DMS153 treated with DMSO at 0.1 percent for 48 hours (cell line): ENCODE measurements at regions not wholly inside any gene's neighbourhood (a gene's known extent, or its start where the extent isn't known, plus 50 kb on each side); places are given as distances from the start of the nearest gene placed in this dataset.

ENCODE experiments used
- DNase-seq: peaks from one replicate; lab custom pipeline; 2025; ENCODE audit not compliant: unreplicated experiment; lab: John Stamatoyannopoulos, UW

DNA sequence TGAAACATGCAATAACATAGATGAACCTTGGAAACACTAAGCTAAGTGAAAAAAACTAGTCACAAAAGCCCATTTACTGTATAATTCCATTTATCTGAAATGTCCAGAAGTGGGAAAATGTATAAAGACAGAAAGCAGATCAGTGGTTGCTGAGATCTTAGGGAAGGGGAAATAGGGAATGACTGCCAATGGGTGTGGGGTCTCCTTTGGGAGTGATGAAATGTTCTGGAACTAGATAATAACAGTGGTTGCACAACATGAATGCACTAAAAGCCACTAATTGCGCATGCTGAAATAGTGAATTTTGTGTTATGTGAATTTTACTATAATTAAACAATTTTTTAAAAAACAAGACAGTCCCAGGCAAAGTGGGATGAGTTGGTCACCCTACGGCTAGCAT, 472.8 kb downstream of the CCDC171 start:
- no peak for DNase-seq

DNA sequence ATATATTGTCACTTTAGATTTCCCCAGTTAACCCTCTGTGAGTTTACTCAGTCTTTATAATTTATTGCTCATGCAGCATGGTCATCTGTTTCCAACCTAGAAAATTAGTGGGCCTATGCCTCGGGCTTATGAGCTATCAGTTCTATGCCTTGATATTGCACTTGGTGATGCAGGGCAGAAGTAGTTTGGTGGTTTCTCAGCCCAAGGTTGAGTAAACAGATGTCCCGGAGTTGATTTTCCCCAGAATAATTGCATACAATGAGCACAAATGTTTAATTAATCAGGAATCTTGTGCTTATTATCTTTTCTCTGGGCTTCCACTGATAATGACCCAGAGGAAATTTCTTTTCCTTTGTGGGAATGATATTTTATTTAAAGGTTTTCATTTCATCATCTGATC, 474.0 kb downstream of the CCDC171 start:
- DNase-seq: no peak

DNA sequence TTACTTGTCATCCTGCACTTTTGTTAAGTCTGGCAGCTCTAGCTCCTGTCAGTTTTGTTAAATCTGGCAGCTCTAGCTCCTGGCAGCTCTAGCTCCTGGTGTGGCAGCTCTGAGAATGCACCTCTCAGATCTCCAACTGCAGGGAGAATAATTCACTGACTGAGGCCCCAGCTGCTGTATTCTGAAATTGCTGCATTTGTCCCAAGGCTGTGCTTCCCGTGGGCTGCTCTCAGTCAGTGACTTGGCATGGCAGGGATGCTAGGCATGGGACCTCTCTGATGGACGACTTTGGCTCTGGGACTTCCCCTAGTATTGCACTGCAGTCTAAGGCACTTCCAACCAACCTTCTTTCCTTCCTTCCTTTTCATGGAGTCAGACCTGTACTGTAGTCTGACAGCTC, 475.7 kb downstream of the CCDC171 start:
- no peak for DNase-seq

DNA sequence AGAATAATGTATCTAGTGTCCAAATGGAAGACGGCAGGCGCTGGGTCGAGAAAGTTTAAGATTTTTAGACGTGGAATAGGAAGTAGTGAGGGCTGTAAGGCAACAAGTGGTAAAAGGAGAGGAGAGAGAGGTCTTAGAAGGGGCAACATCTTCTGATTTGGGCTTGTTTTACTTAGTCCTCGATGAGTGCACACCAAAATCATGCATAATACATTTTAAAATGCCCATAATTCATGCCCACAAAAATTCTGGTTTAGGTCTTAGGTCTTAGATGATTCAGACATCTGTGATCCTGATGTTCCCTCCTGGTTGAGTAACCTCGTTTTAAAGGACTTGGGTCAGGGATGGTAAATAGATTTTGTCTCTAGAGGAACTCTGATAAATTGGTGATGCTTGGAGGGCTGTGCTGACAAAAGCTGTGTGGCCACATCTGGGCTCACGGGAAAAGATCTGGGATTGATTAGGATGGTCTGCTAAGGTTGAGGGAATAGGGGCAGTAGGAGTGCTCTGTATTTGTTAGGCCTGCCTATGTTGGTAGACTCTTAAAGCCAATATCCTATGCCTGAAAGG, 476.3 kb downstream of the CCDC171 start:
- no peak for DNase-seq

DNA sequence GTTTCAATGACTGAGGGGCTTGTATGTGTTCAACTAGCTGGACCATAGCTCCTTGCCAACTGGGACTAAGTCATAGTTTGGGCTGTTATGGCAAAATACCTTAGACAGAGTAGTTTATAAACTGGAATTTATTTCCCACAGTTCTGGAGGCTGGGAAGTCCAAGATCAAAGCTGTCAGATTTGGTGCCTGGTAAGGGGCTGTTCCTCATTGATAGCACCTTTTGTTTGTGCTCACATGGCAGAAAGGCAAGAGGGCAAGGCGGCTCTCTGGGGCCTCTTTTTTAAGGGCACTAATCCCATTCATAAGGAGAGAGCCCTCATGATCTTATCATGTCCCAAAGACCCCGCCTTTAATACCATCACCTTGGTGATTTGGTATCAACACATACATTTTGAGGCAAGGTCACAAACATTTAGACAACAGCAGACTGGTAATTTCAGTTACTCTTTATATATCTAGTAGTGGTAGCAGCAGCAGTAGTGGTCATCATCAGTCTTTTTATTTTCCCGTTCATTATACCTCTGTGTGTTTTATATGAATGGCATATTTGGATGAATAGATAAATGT, 477.0 kb downstream of the CCDC171 start:
- DNase-seq: no peak

DNA sequence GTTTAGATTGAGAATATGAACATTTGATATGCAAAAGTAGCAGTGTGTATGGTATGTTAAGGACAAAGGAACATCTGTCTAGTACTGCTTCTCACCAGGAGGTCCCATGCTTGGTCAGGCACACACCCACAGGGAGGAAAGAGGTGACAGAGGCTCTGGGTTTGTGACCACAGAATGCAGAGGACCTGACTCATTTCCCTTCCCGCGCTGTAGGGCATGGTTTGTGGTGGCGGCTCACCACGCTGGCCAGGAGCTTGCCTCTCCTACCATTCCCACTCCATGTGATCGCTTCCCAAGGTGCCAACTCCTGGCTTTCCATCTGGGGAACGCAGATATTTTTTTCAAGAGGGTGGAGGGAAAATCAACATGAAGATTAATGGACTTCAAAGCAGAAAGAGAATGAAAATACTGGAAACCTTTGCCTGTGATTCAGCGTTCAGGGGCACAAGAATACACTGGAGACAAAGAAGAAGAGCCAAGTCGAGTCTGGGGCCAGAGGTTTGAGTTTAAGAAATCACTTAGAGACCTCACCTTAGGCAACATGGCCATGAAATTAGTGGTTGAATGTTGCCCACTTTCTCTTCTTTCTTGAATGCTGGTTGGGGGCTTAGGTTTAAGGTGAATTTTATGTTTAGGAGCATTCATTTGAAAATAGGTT, 477.8 kb downstream of the CCDC171 start:
- DNase-seq: no peak

DNA sequence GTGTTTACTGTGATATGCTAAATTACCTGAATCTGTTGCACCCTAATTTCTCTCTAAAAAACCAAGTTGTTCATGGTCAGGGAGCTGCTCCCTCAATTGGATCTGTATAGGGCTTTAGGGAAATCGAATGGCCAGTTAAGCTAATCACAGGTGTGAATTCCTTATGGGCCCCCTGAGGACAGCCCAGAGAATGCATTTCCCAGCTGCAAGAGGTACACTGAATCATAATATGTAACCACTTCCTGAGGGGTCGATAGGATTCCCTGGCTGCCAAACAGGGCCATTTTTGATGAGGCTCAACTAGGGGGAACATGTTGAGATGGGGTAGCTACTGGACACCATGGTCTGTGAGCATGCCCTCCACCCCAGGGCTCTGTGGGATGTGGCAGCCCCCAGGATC, 478.6 kb downstream of the CCDC171 start:
- no peak for DNase-seq

DNA sequence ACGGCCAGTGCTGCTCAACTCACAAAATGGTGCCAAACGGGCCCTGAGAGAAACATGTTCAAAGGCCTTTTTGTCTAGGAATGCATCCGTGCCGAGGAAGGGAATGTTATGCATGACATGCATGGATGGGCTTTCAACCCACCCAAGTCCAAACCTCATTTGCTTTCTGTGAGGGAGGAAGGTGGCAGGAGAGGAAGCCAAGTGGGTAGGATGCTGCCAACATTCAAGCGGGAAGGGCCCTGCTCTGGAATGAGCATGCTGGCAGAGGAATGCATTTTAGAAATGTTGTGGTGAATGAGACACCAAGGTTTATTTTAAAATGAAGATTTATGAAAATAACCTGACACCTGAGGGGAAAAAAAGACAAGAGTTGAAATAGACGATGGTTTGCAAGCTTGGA, 479.1 kb downstream of the CCDC171 start:
- no peak for DNase-seq

DNA sequence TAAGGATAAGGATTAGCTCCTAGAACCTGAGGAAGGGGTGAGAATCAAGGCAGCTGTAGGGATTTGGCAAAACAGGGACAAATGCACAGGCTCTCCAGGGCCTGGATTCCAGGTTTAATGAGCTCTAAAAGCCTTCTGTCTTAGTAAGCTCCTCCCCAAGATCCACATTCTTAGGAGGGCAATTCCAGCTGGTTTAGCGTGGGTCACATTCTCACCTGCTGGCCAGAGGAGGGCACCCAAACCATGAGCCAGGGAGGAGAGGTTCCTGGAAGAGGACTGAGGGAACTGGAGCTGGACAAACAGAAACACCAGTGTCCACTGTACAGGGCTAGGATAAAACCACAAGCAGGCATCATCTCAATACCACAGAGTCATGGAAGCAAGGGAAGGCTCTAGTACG, 480.0 kb downstream of the CCDC171 start:
- DNase-seq: no peak

DNA sequence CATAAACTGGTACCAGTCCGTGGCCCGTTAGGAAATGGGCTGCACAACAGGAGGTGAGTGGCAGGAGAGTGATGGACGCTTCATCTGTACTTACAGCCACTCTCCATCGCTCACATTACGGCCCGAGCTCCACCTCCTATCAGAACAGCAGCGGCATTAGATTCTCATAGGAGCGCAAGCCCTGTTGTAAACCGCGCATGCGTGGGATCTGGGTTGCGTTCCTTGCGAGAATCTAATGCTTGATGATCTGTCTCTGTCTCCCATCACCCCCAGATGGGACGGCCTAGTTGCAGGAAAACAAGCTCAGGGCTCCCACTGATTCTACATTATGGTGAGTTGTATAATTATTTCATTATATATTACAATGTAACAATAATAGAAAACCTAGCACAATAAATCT, 480.4 kb downstream of the CCDC171 start:
- no peak for DNase-seq

DNA sequence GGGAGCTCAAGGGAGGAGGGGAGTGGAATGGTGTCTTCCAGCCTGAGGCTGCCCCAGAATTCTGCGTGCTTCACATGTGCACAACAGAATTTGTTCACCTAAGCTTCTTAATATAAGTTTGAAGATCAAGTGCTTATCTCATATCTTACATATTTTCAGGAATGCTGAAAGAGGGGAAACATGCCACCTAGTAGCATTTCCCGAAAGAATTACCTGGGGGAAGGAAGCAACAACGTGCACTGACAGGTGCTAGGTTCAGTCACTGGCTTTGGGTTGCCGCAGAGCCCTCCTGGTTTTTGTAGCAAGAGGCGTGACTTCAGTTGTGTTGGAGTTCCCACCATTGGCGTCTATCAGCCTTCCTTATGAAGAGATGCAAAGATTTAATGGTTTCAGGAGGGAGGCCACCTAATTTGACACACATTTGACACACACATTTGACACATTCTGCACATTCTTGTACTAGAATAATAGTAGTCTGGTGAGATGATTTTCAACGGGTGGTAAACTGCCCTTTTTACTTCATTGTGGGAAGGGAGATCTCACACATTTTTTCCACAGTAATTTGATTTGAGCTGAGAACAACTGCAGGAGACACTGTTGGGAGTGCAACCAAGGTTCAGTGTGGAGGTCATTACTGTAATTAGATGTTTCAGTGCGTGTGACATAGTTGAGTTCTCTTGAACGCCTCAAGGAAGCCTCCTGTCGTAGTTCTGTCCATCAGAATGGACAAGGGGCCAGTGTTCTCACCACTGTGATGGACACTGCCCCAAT, 481.3 kb downstream of the CCDC171 start:
- no peak for DNase-seq

DNA sequence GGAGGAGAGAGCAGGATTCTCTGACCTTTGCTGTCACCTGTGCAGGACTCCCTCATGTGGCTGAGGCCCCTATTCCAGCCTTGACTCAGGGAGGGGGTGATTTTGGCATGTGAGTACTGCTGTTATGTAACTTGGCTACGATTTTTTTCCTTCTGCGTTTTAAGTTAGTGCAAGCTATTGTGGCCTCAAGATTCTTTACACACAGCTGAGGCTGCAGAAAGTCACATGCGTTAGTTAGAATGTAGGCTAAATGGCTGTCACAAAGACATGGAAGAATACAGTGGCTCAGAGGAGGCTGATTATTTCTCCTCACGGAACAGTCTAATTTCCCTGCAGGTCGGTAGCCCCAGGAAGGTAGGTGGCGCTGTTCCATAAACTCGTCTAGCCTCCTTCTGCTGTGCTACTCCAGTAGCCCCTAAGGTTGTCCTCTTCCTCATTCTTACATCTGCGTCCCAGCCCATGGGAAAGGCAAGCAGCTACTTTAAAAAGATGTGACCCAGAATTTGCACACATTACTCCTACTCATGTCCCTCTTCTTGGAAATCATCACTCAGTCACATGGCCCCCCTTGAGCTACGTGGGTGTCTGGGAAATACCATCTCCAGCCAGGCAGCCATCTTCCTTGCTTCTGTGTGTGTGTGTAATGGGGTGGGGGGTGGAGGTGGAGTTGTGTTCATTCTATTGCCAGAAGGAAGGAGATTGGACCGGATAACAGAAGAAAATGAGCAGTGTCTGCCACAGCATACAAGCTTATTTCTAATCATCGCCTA, 486.6 kb downstream of the CCDC171 start:
- no peak for DNase-seq

DNA sequence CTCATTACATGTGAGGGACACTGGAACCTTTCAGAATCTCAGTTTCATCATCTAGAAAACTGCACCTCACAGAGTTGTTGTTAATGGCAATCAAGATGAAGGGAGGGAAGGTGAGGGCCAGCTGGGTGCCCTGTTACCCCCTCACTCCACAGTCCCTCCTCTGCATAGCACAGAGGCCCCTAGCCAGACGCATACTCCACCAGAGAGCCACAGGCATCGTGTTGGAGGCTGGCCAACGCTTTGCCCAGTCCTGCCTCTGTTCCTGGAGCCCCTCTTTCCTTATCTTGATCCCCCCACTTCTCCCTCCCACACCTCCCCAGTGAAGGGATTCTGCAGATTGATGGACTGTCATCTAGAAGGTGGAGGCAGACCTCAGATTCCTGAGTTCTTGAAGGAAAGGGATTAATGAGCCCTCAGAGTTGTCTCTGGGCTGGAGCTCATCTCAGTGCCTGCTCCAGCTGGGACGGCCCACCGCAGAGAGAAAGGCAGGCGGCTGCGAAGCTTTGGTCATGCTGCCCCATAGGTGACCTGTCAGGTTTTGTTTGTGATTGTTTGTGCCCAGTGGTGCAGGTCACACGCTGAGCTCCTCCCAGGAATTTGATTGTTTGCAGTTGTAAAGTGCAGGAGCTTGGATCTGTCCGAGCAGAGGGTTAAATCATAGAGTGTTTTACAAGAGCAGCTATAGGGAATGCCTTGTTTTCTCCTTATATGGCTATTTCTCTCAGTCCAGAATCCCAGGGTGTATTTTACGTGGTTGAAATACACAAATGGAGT, 487.3 kb downstream of the CCDC171 start:
- DNase-seq: no peak

DNA sequence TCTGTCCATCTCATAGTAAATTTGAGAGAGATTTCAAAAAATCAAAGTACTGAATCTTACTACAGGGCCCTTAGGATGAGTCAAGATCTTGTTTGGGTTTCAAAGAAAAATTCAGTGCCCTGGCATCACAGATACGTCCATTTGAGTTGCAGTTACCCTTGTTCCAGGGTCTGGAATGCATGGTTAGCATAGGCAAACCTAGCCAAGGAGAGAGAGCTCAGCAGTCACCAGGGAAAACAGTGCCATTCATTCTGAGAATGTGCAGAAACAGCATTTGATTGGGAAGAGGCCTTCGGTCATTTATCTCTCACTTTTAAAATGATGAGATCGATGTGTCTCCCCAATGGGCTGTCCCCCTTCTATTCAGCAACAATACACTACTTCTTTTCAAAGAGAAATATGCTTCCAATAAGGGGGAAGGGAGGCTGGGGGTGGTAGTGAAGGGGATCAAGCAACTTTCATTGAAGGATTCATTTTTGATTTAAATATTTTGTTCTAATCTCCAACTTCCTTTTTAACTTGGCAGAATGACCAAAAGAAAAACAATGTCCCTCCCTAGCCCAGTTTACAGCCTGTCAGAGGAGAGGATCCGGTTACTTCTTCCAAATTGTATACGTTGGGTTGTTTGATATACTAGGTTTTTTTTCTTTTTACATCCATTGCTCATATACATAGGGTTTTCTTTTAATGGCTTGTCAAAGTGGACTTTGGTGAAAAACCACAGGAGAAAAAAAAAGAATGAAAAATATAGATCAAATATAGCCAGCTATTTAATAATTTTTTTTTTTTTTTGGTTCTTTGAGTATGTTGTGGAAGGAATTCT, 491.1 kb downstream of the CCDC171 start:
- DNase-seq: no peak

DNA sequence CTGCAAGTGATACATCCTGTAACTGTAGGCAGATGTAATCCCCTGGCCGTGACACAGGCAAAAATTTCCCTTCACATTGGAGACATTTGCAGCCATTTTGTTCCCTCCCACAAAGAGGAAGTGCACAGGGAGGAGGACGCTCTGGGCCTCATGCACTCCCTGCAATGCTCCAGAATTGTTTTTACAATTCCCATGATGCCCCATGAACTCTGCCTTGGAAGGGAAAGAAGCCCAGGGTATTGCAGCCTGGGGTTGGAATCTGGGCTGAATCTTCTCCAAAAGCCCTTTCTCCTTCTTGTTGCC, 491.7 kb downstream of the CCDC171 start:
- no peak for DNase-seq

DNA sequence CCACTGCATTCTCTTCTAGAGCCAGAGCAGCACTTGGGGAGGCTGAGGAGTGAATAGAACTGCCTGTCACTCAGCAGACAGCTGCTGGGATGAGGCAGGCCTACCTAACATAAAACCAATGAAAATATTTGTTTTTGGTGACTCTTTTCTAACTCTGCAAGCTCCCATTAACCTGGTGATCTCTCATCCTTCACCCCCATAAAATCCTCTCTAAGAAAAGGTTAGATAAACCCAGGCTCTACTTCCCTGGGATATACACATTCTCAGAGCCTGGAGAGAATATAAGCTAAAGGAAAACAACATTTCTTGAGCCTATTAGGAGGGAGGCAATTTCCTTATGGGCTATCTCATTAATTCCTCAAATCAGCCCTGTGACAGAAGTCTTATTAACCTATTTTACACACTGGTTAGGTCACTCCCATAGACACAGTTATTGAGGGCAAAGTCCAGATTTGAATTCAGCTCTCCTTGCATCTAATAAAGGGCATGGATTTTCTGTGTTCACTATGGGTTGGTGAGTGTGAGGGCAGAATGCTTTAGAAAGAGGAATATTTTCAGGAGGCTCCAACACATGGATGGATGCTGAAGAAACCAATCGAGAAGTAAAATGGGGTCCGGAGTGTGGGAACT, 492.9 kb downstream of the CCDC171 start:
- DNase-seq: no peak

DNA sequence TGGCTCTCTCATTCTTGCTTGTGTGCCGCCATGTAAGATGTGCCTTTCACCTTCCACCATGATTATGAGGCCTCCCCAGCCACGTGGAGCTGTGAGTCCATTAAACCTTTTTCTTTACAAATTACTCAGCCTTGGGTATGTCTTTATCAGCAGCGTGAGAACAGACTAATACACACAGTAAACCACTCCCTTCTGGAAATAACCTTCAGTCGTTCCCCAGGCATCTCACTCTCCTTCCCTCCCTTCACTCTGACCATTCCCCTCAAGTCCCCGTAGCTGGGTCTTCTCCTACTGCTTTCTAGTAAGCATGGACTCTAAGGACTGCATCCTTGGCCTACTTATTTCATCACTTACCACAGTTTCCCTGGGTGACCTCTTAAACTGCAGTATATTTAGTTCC, 493.9 kb downstream of the CCDC171 start:
- DNase-seq: no peak

DNA sequence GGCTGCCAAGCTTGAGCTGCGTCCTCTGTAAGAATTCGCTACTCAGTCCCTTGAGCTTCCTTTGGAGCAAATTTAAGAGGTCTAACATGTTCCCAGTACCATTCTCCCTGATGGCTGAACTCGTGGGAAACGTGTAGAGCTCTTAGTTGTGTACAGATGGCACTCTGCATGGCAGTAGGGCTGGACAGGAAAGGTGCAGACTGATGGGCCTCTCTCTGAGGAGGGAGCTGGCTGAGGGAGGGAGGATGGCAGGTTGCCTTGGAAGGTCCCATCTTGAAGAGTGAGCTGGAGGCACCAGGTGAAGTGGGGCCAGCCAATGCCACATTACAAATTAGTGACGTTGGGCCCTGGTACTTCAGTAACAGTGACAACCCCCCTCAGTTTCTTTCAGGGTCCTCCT, 495.3 kb downstream of the CCDC171 start:
- no peak for DNase-seq

DNA sequence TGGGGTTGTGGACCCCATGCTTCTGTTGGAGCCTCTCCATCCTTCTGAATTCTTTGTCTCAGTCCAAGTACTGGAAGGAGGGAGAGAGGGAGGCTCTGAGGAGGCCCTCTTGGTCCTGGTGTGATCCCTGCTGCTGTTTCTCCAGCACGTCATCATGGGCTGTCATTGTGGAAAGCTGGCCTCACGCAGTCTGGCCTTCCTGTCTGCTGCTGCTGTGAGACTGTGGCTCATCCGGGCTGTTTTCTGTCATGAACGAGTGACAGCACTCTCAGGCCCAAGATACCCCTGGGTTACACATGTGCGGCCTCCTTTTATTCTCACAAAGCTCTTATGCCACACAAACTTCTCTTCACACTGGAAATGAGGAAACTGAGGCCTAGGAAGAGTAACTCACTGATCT, 499.3 kb downstream of the CCDC171 start:
- DNase-seq: no peak
